Hepatocyte (in vitro differentiated cells): ENCODE measurements at regions not wholly inside any gene's neighbourhood (a gene's known extent, or its start where the extent isn't known, plus 50 kb on each side); places are given as distances from the start of the nearest gene placed in this dataset.

Experiments used
- CTCF ChIP-seq: fragments of 200-600 bp; sonication (generic); IDR thresholded peaks from 2 replicates; pipeline ENCODE4 v1.5.1; 2016; ENCODE audit warnings: antibody characterized with exemption, mild to moderate bottlenecking; ENCODE audit not compliant: poor library complexity
- EZH2 ChIP-seq: fragments of 200-600 bp; sonication (generic); IDR thresholded peaks from 2 replicates; pipeline ENCODE4 v1.6.1; 2016; ENCODE audit warnings: antibody characterized with exemption, mild to moderate bottlenecking, borderline replicate concordance
- EZH2phosphoT487 ChIP-seq: fragments of 200-600 bp; sonication (generic); IDR thresholded peaks from one replicate; pipeline ENCODE4 v1.6.1; 2018; ENCODE audit warnings: antibody characterized with exemption, mild to moderate bottlenecking, low read depth, moderate library complexity; ENCODE audit not compliant: unreplicated experiment, severe bottlenecking

GRCh38 chr6:19571176-19571575, 266.0 kb upstream of the ID4 start:
- TF ChIP-seq CTCF, result no peak
- no peak for TF ChIP-seq EZH2
- no peak for TF ChIP-seq EZH2phosphoT487
